ENCODE measurements at regions not wholly inside any gene's neighbourhood (a gene's known extent, or its start where the extent isn't known, plus 50 kb on each side); places are given as distances from the start of the nearest gene placed in this dataset.
A peak's percentile ranks its signal among the peaks of the same experiment; 100 is the strongest.
"Not testable (repeated sequence)": the region's sequence is repeated elsewhere in the genome, so short reads cannot be mapped to it uniquely, and the experiment has no call there.

DNA sequence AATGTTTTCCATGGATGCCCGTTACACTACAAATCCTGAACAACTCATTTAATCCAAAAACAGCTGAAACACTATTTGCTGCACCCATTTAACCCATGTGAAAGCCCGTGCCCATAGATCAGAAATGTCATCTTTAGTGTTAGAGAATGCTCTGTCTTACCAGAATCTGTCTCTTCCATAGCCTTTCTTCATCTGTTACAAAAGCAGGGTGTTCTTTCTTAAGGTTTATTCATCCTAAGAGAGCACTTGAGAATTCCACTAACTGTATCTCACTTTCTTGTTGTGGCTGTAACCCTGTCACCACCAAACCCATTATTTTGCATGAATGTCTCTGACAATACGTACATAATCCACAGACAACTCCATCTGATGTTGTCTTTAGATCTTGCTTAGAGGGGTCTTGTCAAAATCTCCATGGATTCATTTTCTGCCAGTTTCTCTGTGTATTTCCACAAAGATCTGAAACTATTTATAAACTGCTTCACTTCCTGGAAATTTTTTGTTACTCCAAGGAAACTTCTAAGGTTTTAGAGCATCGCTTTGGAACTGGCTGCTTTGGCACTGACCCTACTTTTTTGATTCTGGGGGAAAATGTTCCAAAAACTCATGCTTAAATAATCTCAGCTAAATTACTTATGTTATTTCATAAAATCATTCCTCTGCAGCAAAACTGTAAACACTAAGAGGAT, 167.8 kb upstream of the CCDC54 start:
- DNase-seq = no peak

- no peak for DNase-seq
Observed at GRCh38 chr3:107211608-107212007, 165.6 kb upstream of the CCDC54 start.

GRCh38 chr3:107212618-107213017, 164.6 kb upstream of the CCDC54 start:
- no peak for DNase-seq

GRCh38 chr3:107213044-107213669, 164.1 kb upstream of the CCDC54 start:
- DNase-seq = no peak

DNA sequence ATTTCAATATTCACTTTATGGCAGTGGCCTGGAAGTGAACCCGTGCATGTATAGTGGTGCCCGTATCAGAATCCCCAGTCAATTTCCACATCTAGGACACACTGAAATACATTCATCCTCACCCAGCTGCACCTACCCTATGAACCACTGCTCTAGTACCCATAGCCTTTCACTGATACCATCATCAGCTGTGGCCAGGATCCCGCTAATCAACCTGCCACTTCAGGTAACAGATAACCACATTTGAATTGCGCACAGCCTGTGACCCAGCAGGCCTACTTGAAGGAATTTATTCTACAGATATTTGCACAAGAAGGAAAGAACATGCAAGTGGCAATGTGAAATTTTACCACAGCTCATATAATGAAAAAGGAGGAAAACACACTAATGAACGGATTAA, 161.0 kb upstream of the CCDC54 start:
- DNase-seq = no peak

- no peak for DNase-seq
Observed at GRCh38 chr3:107216711-107217110, 160.5 kb upstream of the CCDC54 start.

GRCh38 chr3:107217172-107217571, 160.1 kb upstream of the CCDC54 start:
- no peak for DNase-seq

DNA sequence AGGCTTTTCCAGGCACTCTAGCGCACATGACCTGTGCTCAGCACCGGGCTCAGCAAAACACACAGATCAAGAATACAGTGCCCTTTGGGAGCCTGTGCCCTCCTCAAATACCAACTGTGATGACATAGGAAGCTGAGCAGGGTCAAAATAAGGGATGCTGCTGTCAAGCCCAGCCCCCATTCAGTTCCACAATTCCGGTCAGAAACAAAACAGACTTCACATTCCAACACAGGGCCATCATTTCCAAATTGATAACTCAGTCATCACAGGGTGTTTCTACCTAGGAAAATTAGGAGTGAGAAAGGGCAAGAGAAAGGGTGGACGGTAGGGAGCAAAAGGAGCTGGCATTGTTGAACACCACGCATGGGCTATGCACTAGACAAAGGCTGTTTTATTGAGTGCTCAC, 158.4 kb upstream of the CCDC54 start:
- DNase-seq = no peak

- no peak for DNase-seq
Observed at GRCh38 chr3:107220538-107220937, 156.7 kb upstream of the CCDC54 start.

DNA sequence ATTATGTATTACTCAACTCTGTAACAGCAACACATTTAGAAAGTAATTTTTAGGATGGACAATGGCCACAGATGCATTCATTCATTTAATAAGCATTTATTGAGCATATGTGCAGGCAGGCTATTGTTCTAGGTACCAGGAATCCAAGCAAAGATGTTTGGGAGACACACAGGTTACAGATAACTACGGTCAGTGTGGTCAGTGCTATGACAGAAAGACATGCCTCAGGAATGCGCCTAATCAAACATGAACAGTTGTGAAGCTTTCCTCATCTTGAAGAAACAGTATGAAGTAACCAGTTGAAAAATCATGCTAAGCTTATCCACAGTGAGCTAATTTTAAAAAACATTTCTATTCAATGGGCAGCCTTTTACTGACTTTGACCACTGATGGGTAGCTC, 155.4 kb upstream of the CCDC54 start:
- DNase-seq = no peak

- no peak for DNase-seq
Observed at GRCh38 chr3:107222907-107223306, 154.3 kb upstream of the CCDC54 start.

DNA sequence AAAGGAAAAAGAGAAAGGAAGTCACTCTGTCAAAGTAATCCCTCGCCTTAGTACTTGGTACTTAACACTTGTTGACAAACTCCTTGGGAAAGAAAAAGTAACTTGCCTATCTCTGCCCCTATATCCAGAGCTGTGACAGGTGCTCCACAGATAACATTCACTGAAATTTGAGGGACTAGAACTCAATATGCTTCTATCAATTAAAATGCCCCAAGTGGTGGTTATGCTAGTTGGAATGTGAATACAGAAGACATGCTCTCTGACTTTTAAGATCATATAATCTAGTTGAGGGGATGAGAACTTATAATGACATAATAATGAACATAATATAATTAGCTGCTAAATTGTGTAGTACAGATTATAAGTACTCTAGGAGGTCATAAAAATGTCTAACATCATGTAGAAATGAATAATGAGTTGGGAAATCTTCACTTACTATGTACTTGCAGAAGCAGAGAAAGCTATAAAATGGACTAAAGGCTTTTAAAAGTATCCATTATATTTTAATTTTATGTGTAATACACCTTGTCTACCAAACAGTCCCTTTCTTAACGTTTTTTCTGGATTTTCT, 153.1 kb upstream of the CCDC54 start:
- no peak for DNase-seq

GRCh38 chr3:107227091-107227490, 150.1 kb upstream of the CCDC54 start:
- DNase-seq = no peak

DNA sequence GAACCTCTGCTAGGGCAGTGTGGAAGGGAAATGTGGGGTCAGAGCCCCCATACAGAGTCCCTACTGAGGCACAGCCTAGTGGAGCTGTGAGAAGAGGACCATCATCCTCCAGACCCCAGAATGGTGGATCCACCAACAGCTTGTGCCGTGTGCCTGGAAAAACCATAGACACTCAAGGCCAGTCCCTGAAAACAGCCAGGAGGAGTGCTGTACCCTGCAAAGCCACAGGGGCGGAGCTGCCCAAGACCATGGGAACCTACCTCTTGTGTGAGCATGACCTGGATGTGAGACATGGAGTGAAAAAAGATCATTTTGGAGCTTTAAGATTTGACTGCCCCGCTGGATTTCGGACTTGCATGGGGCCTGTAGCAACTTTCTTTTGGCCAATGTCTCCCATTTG, 143.4 kb upstream of the CCDC54 start:
- DNase-seq = not testable (repeated sequence)

DNA sequence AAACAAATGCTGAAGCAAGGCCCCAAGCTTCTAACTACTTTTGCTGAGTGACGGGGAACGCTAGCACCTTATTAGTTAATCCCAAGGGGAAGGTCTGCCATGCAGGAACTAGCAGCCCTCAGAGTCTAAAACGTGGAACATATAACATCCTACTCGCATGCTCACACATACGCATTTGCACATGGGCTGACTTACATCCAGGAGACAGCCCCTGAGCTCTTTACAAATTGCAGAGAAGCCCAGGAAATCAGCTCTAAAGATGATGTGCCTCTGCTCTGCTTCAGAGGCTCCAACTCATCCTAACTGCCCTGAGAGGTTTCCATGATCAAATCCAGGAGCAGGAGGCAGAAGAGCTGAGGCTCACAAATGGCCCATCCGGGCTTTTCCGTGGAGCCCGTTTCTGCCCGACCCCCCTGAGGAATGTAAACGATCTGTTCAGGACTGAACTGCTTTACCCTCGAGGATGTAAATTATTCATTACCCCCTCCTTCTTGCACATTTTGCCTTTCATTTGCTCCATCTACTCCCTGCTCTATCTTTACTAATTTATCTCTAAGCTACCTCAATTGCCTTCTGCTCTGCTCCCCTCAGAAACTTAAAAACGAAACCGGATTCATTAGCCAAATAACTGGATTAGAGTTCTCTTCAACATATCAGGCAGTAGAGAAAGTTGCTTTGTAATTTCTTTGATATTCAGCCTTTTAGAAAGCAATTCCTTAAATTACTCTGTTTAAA, 141.9 kb upstream of the CCDC54 start:
- no peak for DNase-seq

DNA sequence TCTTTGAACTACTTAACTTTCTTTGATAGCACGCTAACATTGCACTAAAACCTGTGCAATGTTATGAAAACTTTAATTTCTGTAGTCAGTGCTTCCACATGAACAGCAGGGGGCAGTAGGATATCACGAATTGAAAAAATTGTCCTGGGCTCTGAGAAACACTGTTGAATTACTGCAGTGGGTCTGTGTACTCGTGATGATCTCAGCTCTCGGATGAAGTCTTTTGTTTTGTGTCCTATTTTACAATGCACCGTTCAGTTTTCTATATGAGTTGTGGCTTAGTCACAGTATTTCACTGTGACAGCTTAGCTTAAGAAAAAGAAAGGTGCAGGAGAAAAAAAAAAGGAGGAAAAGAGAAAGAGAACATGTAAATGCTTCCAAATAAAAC, 141.3 kb upstream of the CCDC54 start:
- peak; percentile 40 for DNase-seq

GRCh38 chr3:107236655-107237337, 140.4 kb upstream of the CCDC54 start:
- DNase-seq = no peak

GRCh38 chr3:107238787-107239186, 138.5 kb upstream of the CCDC54 start:
- DNase-seq = no peak

- no peak for DNase-seq
Observed at GRCh38 chr3:107239703-107240102, 137.5 kb upstream of the CCDC54 start.

DNA sequence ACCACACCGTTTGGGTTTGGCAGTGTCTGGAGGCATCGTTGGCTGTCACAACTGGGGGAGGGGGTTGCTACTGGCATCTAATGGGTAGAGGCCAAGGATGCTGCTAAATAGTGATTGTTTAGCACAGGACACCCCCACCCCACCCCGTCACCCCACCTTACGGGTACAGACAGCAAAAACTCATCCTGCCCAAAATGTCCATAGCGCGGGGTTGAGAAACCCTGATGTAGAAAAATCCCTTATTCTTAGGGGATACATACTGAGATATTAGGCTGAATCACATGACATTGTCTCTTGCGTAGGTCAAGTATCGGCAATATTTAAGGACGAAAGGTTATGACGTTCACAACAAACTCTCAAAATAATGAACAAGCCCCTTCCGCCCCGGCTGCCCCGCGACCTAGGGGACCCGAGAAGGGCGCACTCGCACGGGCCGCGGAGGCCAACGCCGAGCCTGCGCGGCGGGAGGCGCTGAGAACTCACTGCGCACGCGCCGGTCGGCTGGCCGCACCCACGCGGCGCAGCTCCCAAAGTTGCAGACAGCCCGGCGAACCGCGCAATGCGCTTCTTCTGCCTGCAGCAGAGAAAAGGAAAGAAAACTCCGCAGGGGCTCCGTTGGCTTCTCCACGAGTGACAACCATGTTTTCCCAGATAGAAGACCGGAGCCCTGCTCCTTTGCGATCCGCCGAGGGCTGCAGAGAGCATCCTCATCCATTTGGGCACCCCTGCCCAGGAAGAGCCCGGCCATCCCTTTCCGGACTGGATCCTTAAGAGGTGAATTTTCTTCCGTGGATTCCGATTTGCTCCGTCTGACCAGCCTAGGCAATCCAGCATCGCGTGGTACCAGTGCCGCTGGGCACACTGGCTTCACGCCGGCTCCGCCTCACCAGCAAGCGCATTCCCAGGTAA, 136.8 kb upstream of the CCDC54 start:
- peak; percentile 11 for DNase-seq

- peak; percentile 11 for DNase-seq
Observed at GRCh38 chr3:107241217-107241616, 136.0 kb upstream of the CCDC54 start.

DNA sequence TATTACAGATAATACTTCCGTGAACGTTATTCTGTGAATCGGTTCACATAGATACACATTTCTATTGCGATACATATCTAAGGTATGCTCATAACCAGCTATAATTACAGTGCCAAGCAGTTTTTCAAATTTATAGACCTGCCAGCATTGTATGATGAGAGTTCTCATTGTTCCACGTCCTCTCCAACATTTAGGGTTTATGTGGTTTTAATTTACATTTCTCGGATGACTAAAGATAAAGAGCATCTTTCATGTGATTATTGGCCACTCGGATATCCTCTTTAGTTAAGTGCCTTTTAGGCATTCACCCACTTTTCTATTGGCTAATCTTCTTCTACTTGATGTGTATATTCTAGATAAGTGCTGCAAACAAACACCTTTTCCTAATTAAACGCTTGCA, 134.7 kb upstream of the CCDC54 start:
- DNase-seq = peak; percentile 34

All from NCI-H526 treated with DMSO at 0.1 percent for 48 hours (cell line).